SW 1271 (cell line): ENCODE measurements at regions not wholly inside any gene's neighbourhood (a gene's known extent, or its start where the extent isn't known, plus 50 kb on each side); places are given as distances from the start of the nearest gene placed in this dataset.

Experiments
- DNase-seq, 2 experiments: peaks; one replicate each; lab custom pipeline; 2025; lab: John Stamatoyannopoulos, UW

- DNase-seq, result no peak
Measured at GRCh38 chr3:182465301-182466185, 327.8 kb upstream of the ATP11B start.

GRCh38 chr3:182469086-182469485 lies 324.2 kb upstream of the ATP11B start:
- DNase-seq, result no peak

GRCh38 chr3:182470187-182470586 lies 323.1 kb upstream of the ATP11B start:
- no peak for DNase-seq

- no peak for DNase-seq
Measured at GRCh38 chr3:182473191-182473710, 320.1 kb upstream of the ATP11B start.

- no peak for DNase-seq
Measured at GRCh38 chr3:182478369-182478768, 314.9 kb upstream of the ATP11B start.

GRCh38 chr3:182479419-182480336 lies 313.6 kb upstream of the ATP11B start:
- no peak for DNase-seq

- no peak for DNase-seq
Measured at GRCh38 chr3:182482705-182483104, 310.6 kb upstream of the ATP11B start.

- no peak for DNase-seq
Measured at GRCh38 chr3:182484682-182485081, 308.6 kb upstream of the ATP11B start.

- DNase-seq, result no peak
Measured at GRCh38 chr3:182485301-182485700, 308.0 kb upstream of the ATP11B start.

- DNase-seq, result no peak
Measured at GRCh38 chr3:182486463-182486862, 306.8 kb upstream of the ATP11B start.

- no peak for DNase-seq
Measured at GRCh38 chr3:182487143-182487542, 306.2 kb upstream of the ATP11B start.

- DNase-seq, result no peak
Measured at GRCh38 chr3:182487611-182488010, 305.7 kb upstream of the ATP11B start.

GRCh38 chr3:182490596-182491491 lies 302.5 kb upstream of the ATP11B start:
- DNase-seq, result peak in 1 of 2 experiments; percentile 25

- DNase-seq, result no peak
Measured at GRCh38 chr3:182491577-182491976, 301.7 kb upstream of the ATP11B start.

GRCh38 chr3:182492536-182492935 lies 300.8 kb upstream of the ATP11B start:
- no peak for DNase-seq

GRCh38 chr3:182500289-182500688 lies 293.0 kb upstream of the ATP11B start:
- no peak for DNase-seq

- no peak for DNase-seq
Measured at GRCh38 chr3:182501856-182502255, 291.4 kb upstream of the ATP11B start.

GRCh38 chr3:182503401-182503800 lies 289.9 kb upstream of the ATP11B start:
- DNase-seq, result no peak

GRCh38 chr3:182508919-182509711 lies 284.2 kb upstream of the ATP11B start:
- no peak for DNase-seq

- no peak for DNase-seq
Measured at GRCh38 chr3:182509844-182510460, 283.4 kb upstream of the ATP11B start.
